GM12875 (cell line): ENCODE measurements at regions not wholly inside any gene's neighbourhood (a gene's known extent, or its start where the extent isn't known, plus 50 kb on each side); places are given as distances from the start of the nearest gene placed in this dataset.

Experiments
- H3K4me3 ChIP-seq: one replicate; pipeline ENCODE4 v1.5.1; 2011; ENCODE audit warnings: low read depth, low read length, control low read depth
- TF ChIP-seq, protein P1 (sequence below): IDR thresholded peaks from 2 replicates; pipeline ENCODE4 v1.5.1; 2011; ENCODE audit warnings: low read depth, mild to moderate bottlenecking, control low read depth, inconsistent platforms, low read length, moderate library complexity, borderline replicate concordance; ENCODE audit not compliant: insufficient read depth

DNA sequence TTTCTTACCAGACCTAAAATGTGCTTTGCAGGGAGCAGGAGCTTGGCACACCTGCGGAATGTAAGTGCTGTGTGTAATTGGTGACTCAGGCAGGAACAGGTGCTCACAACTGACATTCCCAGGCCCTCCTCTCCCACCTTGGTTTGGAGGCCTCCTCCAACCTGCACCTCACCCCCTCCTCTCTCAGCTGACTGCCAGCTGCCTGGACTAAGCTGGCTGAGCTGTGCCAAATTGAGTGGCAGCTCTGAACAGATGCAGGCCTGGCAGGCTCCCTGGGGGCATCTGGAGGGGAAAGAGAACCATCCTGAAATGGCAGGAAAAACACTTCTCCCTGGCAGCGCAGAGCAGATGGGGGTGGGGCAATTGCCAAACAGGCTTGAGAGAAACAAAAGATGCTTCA, 91.7 kb upstream of the PGBD5 start:
- TF ChIP-seq, protein P1, sequence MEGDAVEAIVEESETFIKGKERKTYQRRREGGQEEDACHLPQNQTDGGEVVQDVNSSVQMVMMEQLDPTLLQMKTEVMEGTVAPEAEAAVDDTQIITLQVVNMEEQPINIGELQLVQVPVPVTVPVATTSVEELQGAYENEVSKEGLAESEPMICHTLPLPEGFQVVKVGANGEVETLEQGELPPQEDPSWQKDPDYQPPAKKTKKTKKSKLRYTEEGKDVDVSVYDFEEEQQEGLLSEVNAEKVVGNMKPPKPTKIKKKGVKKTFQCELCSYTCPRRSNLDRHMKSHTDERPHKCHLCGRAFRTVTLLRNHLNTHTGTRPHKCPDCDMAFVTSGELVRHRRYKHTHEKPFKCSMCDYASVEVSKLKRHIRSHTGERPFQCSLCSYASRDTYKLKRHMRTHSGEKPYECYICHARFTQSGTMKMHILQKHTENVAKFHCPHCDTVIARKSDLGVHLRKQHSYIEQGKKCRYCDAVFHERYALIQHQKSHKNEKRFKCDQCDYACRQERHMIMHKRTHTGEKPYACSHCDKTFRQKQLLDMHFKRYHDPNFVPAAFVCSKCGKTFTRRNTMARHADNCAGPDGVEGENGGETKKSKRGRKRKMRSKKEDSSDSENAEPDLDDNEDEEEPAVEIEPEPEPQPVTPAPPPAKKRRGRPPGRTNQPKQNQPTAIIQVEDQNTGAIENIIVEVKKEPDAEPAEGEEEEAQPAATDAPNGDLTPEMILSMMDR = no peak
- H3K4me3 ChIP-seq = no peak overlapping the region

GRCh38 chr1:230517326-230517725, 91.2 kb upstream of the PGBD5 start:
- TF ChIP-seq, protein P1 = no peak
- no peak overlapping the region for H3K4me3 ChIP-seq

DNA sequence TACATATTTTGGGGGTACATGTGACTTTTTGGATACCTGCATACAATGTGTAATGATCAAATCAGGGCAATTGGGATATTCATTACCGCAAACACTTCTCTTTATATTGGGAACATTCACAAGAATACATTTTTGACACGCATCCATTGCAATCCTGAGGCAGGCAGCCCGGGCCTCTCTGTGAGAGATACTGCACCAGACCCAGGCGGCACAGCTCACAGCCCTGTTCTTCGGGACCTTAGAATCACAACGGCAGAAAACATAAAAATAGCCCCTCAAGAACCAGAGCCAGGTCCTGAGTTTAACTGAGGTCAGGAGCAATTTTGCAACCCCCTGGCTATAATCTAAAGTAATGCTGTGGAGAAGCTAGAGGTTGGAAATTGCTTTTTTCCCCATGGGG, 90.8 kb upstream of the PGBD5 start:
- no peak overlapping the region for H3K4me3 ChIP-seq
- TF ChIP-seq, protein P1 = no peak

GRCh38 chr1:230515451-230516145, 89.5 kb upstream of the PGBD5 start:
- H3K4me3 ChIP-seq = no peak overlapping the region
- TF ChIP-seq, protein P1 = no peak

DNA sequence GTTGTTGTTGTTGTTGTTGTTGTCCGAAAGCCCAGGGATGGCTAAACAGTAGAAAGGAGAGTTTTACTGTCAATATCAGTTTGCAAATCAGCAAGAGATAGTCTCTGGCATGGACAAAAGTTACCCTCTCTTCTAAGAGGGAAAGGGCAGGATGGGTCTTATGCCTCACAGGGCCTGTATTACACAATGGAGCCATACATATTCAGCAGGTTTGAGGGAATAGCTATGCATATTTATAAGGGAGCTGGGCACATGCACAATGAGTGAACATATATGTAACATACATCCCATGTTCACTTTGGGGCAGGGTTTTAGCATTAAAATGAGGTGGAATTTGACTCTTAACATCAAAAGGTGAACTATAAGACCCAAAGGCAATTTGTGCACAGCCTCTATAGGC, 84.4 kb upstream of the PGBD5 start:
- TF ChIP-seq, protein P1 = no peak
- H3K4me3 ChIP-seq = no peak overlapping the region

GRCh38 chr1:230509281-230509977, 83.3 kb upstream of the PGBD5 start:
- TF ChIP-seq, protein P1 = no peak
- H3K4me3 ChIP-seq = no peak overlapping the region
